DMS114 treated with DMSO at 0.1 percent for 48 hours (cell line): ENCODE measurements at regions not wholly inside any gene's neighbourhood (a gene's known extent, or its start where the extent isn't known, plus 50 kb on each side); places are given as distances from the start of the nearest gene placed in this dataset.
"Not testable (repeated sequence)": the region's sequence is repeated elsewhere in the genome, so short reads cannot be mapped to it uniquely, and the experiment has no call there.

ENCODE experiments used
- DNase-seq: peaks from one replicate; lab custom pipeline; 2025; ENCODE audit not compliant: unreplicated experiment; lab: John Stamatoyannopoulos, UW

DNA sequence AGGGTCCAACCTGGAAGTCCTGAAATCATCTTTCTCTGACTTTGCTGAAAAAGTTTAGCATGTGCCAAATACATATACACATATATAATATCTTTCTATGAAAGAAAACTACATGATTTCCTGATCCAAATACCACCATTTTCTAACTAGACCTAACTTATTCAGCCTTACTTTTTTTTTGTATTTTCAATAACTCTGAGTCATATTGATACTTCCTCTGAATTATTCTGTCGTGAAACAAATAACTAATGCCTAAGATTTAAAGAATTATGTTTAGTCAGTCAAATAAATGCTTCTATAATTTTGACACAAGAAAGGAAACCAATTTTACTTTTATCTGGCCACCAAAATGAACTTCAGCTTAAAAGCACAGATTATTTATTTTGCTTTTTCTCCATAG is 760.2 kb upstream of the GBE1 start:
- no peak for DNase-seq

DNA sequence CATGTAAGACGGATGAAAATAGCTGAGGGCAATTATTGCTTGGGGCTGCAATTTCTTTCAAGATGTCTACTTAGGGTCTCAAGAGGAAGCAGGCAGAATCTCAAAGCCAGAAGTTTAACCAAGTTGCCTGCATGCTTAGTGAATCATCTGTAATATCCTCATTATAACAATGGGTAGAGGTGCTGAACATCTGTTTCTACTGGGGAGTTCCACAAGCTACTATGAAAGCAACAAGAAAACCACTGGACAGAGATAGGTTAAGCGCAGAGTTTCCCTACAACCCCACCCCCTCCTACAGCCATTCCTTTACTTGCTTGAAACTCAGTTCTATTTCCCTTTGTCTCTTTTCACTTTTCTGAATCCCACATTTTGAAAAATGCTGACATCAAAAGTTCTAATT is 759.4 kb upstream of the GBE1 start:
- no peak for DNase-seq

DNA sequence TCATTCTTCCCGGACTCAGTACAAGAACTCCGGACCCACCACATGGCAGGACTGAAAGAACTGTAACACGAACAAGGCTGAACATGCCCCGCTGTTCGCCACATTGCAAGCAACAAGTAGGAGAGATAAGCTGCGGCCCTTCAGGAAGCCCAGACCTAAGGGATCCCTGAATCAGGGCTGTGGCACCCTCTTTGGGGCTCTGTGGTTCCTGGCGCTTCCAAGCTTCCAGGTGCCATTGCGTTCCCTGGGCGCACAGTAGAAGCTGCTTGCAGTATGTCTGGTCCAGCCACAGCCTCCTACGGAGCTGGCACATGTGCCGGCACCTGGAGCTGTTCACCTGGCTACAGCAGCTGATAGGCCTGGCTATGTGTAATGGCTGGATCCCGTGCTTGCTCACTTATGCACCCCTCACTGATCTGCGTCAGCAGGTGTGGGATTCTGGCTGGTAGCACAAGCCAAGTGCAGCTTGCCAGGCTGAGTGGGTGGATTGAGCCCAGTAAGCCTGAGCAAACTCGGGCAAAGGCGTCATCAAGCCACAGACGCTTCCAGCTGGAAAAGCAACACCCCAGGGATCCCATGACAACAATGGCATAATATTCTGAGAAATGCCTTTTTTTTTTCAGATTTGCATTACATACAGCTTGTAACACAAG is 748.6 kb upstream of the GBE1 start:
- DNase-seq = no peak

DNA sequence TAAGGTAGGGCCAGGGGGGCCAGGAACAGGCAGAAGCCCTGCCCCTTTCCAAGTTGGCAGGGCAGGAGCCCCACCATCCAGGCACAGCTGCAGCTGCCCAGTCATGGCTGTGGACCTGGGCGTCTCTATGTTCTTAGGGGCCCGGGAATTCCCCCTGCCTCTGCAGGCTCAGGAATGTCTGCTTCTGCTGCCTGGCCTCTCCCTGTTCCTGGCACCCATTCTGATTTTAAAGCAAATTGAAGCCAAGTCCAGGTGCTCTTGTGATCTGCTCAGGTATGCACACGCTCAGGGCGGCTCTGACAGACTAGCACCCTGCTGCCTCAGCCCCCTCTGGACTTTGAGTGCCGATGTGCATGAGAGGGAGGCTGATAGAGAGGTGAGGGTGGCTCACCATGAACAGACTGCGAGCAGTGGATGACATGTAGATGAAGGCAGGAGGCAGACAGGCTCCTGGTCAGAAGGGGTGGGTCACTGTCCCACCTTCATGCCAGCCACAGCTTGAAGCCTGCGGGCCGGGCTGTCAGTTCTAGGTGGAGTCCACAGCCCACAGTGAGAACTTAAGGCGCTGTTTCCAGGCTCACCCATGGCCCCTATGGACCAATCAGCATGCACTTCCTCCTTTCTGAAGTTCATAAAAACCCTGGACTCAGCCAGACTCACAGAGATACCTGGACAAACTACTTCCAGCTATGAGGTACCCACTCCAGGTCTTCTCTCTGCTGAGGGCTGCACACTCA is 747.8 kb upstream of the GBE1 start:
- no peak for DNase-seq

DNA sequence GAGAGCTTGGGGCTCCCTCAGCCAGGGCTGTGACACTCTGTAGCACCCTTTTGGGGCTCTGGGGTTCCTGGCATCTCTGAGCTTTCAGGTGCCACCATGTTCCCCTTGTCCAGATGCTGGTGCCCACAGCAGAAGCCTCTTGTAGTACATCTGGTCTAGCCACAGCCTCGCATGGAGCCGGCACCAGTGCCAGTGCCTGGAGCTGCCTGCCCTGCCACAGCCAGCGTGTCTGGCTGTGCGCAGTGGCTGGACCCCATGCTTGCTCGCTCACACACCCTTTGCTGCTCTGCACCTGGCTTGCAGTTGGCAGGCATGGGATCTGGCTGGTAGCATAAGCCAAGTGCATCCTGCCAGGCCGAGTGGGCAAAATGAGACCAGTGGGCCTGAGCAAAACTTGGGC is 744.8 kb upstream of the GBE1 start:
- DNase-seq = no peak

DNA sequence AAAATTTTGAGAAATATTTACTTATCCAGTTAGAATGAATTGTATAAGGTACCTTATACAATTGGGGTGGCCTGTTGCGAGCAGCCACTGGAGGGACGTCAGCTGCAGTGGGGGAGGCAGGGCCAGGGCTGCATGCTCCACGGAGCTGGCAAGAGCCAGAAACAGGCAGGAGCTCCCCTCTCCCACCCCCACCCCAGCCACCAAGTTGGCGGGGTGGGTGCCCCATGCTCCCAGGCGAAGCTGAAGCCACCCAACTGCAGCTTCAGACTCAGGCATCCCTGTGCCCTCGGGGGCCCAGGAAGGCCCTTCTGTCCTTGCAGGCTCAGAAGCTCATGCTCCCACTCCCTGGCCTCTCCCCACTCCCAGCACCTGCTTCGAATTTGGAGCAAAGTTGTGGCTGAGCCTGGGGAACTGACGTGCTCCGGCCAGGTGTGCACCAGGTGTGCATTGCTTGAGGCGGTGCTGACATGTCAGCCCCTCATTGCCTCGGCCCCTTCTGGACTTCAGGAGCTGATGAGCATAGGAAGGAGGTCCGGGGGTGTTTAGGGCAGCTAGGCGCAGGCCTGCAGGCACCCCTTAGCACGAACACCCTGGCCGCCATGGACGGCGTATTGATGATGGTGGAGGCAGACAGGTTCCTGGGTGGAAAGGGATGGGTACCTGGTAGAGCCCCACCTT is 743.8 kb upstream of the GBE1 start:
- no peak for DNase-seq

DNA sequence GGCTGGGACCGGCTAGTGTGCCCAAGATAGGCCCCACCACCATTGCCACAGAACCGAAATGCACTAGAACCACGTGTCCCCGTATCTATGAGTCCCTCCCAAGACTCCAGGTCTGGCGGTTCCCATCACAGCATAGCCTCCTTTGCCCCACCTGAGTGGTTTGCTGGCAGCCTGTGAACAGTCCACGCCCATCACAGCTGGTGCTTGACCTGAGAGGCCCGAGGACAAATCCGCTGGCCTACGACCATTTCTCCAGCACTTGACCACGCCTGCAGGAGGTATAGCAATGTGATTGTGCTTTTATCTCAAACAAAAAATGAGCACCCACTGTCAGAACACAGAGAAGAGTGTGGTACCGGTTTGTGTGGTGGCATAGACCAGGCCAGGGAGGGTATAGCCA is 736.7 kb upstream of the GBE1 start:
- DNase-seq = no peak

DNA sequence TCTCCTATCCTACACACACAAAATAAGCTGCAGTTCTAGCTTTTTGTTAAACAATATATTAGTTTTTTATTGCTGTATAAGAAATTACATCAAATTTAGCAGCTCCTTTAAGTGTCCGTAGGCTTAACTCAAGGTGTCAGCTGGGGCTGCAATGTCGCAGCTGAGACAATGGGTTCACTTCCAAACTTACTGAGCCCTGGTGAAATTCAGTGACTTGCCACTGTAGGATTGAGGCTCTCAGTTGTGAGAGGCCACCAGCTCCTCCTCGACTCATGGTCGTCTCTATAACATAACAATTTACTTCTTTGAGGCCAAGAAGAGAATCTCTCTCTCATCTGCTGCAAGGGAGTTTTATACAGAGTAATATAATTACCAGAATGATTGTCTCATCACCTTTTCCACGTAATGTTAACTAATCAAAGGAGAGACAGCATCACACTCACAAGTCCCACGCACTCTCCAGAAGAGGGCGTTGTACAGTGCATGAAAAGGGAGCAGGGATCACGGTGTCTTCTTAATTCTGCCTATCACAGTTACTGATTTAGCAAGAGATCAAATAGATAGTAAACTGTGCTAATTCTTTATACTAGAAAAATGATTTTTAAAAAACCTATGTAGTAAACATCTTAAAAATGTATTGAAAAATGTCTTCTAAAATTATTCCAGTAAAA is 735.6 kb upstream of the GBE1 start:
- no peak for DNase-seq

DNA sequence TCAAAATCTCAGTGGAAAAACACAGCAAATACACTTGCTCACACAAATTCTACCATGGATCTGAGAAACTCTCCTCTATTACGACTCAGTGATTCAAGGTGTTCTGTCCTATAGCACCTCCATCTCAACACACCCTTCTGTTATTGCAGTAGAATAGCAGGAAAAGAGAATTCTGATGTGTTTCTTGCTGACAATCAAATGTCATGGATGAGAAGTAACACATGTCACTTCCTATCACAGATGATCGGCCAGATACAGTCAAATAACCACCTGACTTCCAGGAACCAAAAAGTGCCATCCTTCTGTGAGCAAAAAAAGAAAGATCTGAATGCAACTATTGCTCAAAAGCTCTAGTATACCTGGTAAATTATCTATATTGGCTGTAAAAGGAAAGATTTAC is 734.2 kb upstream of the GBE1 start:
- no peak for DNase-seq

DNA sequence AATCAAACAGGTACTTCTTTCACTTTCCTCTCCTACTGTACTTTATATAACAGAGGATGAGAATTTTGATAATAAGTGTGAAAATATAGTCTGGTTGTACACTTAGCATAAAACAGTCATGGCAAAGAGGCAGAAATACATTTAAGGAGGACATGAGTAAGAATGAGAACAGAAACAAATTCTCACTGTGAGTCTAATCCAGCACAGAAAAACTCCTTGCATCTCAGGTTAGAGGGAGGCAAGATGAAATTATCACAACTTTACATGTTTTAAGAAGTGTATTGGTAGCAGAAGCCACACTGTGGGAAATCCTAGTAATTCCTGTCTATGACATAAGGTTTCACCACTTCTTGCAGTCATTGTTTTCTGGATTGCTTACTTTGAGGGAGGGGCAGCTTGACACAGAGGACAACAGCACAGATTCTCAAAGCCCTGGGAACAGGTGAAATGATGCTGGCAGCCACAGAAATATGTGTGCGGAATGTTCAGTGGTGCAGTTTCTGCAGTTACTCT is 733.6 kb upstream of the GBE1 start:
- no peak for DNase-seq

DNA sequence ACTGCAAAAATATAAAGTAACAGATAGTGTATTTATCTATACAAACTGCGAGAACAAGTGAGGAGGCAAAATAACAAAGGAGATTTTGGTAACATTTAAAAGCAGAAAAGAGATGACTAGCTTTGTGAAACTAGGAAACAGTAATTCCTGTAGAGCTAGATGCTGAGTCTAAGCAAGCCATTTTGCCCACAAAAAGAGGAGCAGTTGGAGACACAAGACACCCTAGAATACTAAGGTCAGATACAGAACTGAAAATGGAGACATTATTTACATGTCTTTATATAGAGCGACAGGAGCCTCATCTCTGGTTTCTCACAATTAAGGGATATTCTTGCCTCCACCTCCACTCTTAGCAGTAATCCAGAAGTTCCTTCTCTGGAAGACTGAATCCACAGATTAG is 732.4 kb upstream of the GBE1 start:
- no peak for DNase-seq

DNA sequence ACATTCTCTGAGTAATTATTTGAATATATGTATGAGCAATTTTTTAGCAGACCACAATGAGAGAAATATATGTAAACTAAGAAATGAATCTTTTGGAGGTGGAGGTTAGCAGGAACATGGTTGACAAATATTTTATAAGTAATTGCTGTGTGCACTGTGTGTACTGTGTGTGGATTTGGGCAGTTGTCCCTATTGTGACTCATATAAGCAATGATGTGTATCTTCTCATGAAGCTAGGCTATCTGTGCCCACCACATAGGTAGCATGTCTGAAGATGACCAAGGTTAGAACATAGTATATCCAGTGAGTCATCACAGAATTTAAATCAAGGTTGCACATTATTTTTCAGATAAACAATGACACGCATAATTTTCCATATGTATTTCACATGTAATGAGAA is 713.9 kb upstream of the GBE1 start:
- no peak for DNase-seq

DNA sequence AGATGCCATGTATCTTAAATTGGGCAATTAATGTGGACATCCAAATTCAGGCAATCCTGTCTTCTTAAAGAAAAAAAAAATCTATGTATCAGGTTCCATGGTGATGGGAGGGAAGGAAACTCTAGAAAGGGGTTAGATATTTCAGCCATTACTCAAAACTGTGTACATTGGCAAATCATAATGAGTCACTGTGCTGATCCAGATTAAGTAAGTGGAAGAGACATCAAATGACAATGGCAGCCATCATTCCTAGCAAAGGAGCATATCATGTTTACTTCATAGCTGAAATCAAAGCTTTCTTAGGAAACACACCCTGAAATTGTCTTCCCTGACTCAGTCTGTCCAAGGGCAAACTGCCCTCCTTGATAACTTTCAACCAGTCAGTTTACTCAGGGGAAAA is 713.3 kb upstream of the GBE1 start:
- DNase-seq = no peak

DNA sequence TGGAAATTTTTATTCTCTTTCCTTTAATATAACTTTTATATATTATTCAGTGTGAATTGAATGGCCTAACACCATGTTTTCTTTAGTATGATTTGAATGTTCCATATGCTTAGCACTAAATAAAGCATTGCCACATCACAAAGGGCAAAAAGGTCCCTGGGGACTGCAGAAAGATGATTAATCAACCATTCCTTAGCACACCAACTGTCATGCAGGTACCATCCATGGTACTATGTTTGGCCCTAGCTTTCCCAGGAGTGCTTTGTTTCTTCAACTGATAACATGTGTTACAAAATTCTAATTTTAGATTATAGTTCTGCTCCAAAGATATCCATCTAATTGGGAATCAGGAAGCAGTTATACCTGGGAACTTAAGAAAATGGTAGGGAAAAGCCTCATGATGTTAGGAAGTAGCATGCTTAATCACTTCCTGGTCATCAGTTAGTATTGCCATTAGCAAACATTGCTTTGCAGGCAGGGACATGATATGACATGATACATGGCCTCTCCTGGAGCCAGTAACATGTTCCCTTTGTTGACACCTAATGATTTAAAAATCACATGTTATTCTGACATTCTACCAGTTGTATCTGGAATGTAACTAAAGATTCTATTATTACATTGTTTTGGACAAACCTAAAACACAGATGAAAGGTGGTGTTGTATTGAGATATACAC is 712.6 kb upstream of the GBE1 start:
- no peak for DNase-seq

DNA sequence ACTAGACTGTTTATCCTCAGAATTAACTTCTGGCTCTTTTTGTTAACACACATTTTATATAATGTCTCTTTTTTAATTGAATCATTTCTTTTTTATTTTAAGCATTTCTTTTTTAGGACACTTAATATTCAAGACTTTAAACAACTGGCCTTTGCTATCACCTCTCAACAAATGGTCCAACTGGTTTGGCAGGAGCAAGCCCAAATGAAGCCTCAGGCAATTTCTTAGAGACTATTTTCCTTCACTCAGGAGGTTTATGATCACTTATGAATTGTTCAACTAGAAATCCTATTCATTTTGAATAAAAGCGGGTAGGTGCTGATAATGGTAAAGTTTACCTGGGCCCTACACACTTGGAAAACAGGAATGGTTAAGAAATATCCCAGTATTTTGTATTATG is 705.6 kb upstream of the GBE1 start:
- no peak for DNase-seq

DNA sequence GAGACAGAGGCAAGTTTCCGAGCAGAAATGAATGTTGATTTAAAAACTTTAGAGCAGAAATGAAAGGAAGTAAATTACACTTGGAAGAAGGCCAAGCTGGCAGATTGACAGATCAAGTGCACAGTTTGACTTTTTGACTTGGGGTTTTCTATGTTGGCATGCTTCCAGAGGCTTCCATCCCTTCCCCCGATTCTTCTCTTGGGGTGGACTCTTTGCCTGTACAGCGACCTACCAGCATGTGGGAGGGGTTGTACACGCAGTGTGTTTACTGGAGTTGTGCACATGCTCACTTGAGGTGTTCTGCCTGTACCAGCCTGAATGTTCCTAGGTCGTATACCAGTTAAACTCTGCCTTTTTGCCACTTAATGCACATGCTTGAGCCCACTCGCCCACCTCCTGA is 701.5 kb upstream of the GBE1 start:
- DNase-seq = no peak

DNA sequence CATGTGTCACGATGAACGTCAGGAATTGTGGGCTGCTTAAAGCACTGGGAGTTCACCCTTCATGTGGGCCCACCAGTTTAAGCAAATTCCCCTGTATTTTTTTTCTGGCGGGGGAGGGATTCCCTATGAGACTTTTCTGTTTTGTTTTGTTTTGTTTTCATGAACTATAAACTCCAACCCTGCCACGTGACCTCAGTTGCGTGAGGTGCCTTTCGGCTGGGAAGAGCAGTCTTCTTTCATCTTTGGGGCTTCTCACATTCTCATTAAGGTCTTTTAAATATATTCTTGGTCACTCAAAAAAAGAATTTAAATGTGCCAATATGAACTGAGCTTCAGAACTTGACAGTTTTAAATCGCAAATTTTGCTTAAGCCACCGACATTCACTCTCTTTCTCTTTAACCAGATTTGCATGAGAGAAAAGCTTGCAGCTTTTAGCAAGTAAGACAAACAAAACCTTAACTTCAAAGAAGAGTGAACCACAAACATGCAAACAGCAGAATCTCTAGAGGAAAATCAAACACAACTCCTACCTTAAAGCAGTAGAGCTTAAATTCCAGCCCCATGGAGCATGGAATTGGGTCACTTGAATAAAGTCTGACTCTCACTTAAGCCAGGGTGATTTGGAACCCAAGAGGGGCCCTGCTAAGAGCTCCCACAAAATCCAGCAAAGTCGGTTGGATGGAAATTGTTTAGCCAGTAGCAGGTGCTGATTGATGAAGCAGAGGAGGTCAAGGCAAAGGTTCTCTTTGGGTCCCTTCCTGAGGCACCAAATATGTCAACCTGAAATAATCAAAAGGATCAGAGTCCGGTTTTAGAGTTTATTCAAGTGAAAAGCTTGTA is 699.8 kb upstream of the GBE1 start:
- DNase-seq = no peak

DNA sequence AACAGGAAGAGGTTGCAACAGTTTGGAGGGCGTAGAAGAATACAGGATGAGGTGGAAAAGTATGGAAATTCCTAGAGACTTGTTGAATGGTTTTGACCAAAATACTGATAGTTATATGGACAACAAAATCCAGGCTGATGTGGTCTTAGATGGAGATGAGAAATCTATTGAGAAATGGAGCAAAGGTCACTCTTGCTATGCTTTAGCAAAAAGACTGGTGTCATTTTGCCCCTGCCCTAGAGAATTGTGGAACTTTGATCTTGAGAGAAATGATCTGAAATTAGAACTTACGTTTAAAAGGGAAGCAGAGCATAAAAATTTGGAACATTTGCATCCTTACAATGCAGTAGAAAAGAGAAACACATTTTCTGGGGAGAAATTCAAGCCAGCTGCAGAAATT is 686.9 kb upstream of the GBE1 start:
- no peak for DNase-seq

DNA sequence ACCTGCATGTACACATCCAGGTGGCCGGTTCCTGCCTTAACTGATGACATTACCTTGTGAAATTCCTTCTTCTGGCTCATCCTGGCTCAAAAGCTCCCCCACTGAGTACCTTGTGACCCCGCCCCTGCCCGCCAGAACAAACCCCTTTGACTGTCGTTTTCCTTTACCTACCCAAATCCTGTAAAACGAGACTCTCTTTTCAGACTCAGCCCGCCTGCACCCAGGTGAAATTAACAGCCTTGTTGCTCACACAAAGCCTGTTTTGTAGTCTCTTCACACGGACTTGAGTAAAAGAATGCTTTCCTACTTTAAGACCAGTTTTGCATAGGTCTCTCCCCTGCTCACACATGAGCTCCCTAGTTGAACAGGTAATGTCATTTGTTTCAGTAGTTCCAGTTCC is 667.4 kb upstream of the GBE1 start:
- not testable (repeated sequence) for DNase-seq

DNA sequence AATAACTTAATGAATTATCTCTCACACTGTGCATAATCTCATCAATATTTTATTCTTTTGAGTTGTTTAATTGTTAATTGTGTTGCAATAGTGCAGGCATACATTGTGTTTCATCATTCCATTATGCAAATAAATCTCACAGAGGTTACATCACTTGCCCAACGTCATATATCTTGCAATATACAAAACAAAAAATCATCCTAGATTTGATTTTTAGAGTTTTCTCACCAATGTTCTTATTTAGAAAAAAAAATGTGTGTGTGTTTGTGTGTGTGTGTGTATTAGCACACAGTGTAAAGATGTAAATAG is 662.5 kb upstream of the GBE1 start:
- DNase-seq = no peak
